ENCODE measurements at regions not wholly inside any gene's neighbourhood (a gene's known extent, or its start where the extent isn't known, plus 50 kb on each side); places are given as distances from the start of the nearest gene placed in this dataset.

- TF ChIP-seq TAF1 (IDR thresholded peaks at IDR 0.05; ENCODE audit: low read depth), result no peak
- TF ChIP-seq SMC3 (conservative IDR thresholded peaks at IDR 0.05; ENCODE audit: poor library complexity), result no peak
- no peak for TF ChIP-seq MXI1 (conservative IDR thresholded peaks at IDR 0.05; ENCODE audit: poor library complexity, severe bottlenecking)
- no peak for TF ChIP-seq EP300 (conservative IDR thresholded peaks at IDR 0.05; ENCODE audit: poor library complexity, severe bottlenecking)
- TF ChIP-seq REST (IDR thresholded peaks at IDR 0.05; ENCODE audit: borderline replicate concordance), result no peak
- TF ChIP-seq CTCF (IDR thresholded peaks at IDR 0.05; ENCODE audit: poor library complexity, severe bottlenecking), result no peak
- Histone ChIP-seq H4K20me1 (ENCODE audit: insufficient read depth) (no peaks in the 10 kb centered on the region), H3K36me3 (ENCODE audit: insufficient read depth, low read length) (no peaks in the 10 kb centered on the region), H3K9me3 (ENCODE audit: low read length) (no peaks in the 10 kb centered on the region), H3K9me2 (ENCODE audit: insufficient read depth, low read length) (no peaks in the 10 kb centered on the region), H3K79me2 (replicated peaks; ENCODE audit: insufficient read depth, low read length) (no peaks in the 10 kb centered on the region), H3K4me3 (ENCODE audit: low read length) (no peak overlapping the region), H3K9ac (ENCODE audit: low read length) (no peak overlapping the region), H3K4me2 (ENCODE audit: low read length) (no peak overlapping the region), H3K27me3 (ENCODE audit: insufficient read depth, low read depth, low read length) (peaks cover 2% of the 10 kb centered on the region), H3K27ac (ENCODE audit: low read length) (no peak overlapping the region), H2AFZ (ENCODE audit: low read depth, low read length) (no peak overlapping the region), H3F3A (ENCODE audit: insufficient read depth, low read length, poor library complexity, severe bottlenecking) (no peaks in the 10 kb centered on the region)
These were observed 437.8 kb upstream of the BCHE start for GRCh38 chr3:166275024-166275390.

GRCh38 chr3:166274351-166275023, 437.3 kb upstream of the BCHE start:
- H3K27me3 ChIP-seq (ENCODE audit: insufficient read depth, low read depth, low read length), result peaks cover 2% of the 10 kb centered on the region
- H2AFZ ChIP-seq (ENCODE audit: low read depth, low read length), result no peak overlapping the region
- H3K36me3 ChIP-seq (ENCODE audit: insufficient read depth, low read length), result no peaks in the 10 kb centered on the region
- H3K79me2 ChIP-seq (replicated peaks; ENCODE audit: insufficient read depth, low read length), result no peaks in the 10 kb centered on the region
- H3K27ac ChIP-seq (ENCODE audit: low read length), result no peak overlapping the region
- H3K9me2 ChIP-seq (ENCODE audit: insufficient read depth, low read length), result no peaks in the 10 kb centered on the region
- no peak overlapping the region for H3K4me3 ChIP-seq (ENCODE audit: low read length)
- TF ChIP-seq EZH2 (IDR thresholded peaks at IDR 0.05; ENCODE audit: borderline replicate concordance, insufficient read depth, low read length, poor library complexity, severe bottlenecking), result no peak
- TF ChIP-seq CTCF (IDR thresholded peaks at IDR 0.05; ENCODE audit: poor library complexity, severe bottlenecking), result no peak
- no peak for TF ChIP-seq MXI1 (conservative IDR thresholded peaks at IDR 0.05; ENCODE audit: poor library complexity, severe bottlenecking)
- no peak for TF ChIP-seq TAF1 (IDR thresholded peaks at IDR 0.05; ENCODE audit: low read depth)
- TF ChIP-seq POLR2AphosphoS5 (IDR thresholded peaks at IDR 0.05), result no peak
- TF ChIP-seq RAD21 (conservative IDR thresholded peaks at IDR 0.05), result no peak
- no peak for TF ChIP-seq EP300 (conservative IDR thresholded peaks at IDR 0.05; ENCODE audit: poor library complexity, severe bottlenecking)
- no peak for TF ChIP-seq SMC3 (conservative IDR thresholded peaks at IDR 0.05; ENCODE audit: poor library complexity)
- TF ChIP-seq REST (IDR thresholded peaks at IDR 0.05; ENCODE audit: borderline replicate concordance), result no peak
- no peaks in the 10 kb centered on the region for H3K9me3 ChIP-seq (ENCODE audit: low read length)
- H3K4me2 ChIP-seq (ENCODE audit: low read length), result no peak overlapping the region
- H3K9ac ChIP-seq (ENCODE audit: low read length), result no peak overlapping the region
- no peaks in the 10 kb centered on the region for H3F3A ChIP-seq (ENCODE audit: insufficient read depth, low read length, poor library complexity, severe bottlenecking)
- no peaks in the 10 kb centered on the region for H4K20me1 ChIP-seq (ENCODE audit: insufficient read depth)

Measured in neural cell (in vitro differentiated cells).